ENCODE measurements at regions not wholly inside any gene's neighbourhood (a gene's known extent, or its start where the extent isn't known, plus 50 kb on each side); places are given as distances from the start of the nearest gene placed in this dataset.
"Not testable (repeated sequence)": the region's sequence is repeated elsewhere in the genome, so short reads cannot be mapped to it uniquely, and the experiment has no call there.

DNA sequence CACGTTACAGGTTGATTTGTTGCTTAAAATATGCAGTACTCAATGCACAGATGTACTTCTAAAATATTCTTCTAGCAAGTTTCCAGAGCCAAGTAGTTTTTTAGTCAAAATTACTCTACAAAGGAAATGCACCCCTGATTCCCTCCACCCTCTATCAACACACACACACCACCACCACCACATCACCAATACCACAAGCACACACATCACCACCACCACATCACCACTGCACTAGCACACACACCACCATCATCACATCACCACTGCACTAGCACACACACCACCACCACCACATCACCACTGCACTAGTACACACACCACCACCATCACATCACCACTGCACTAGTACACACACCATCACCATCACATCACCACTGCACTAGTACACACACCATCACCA, 105.2 kb upstream of the FRG1 start:
- Histone ChIP-seq H3K4me1 (ENCODE audit: insufficient read depth, low read length) (no peaks in the 10 kb centered on the region), H3K36me3 (ENCODE audit: insufficient read depth, low read length) (no peaks in the 10 kb centered on the region), H3K9me3 (ENCODE audit: control insufficient read depth, insufficient read depth, low read length) (no peaks in the 10 kb centered on the region), H3K9ac (ENCODE audit: low read depth, low read length) (no peak overlapping the region)

DNA sequence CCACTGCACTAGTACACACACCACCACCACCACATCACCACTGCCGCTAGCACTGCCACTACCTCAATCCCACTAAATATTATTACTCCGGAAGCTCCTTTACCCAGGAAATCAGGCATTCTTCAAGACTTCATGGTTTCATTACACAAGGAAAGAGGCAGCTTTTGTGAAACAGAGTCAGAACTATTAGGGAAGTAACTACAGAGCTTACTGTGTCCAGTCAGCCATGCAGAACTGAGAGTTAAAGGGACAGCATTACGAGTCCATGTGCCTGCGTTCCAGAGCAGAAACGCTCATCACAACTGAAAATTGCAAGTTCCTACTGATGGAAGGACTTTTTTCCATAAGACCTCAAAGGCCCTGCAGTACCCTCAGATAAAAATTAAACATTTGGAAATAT, 103.2 kb upstream of the FRG1 start:
- H3K4me1 ChIP-seq (ENCODE audit: insufficient read depth, low read length), result no peaks in the 10 kb centered on the region
- H3K36me3 ChIP-seq (ENCODE audit: insufficient read depth, low read length), result no peaks in the 10 kb centered on the region
- no peaks in the 10 kb centered on the region for H3K9me3 ChIP-seq (ENCODE audit: control insufficient read depth, insufficient read depth, low read length)
- no peak overlapping the region for H3K9ac ChIP-seq (ENCODE audit: low read depth, low read length)

DNA sequence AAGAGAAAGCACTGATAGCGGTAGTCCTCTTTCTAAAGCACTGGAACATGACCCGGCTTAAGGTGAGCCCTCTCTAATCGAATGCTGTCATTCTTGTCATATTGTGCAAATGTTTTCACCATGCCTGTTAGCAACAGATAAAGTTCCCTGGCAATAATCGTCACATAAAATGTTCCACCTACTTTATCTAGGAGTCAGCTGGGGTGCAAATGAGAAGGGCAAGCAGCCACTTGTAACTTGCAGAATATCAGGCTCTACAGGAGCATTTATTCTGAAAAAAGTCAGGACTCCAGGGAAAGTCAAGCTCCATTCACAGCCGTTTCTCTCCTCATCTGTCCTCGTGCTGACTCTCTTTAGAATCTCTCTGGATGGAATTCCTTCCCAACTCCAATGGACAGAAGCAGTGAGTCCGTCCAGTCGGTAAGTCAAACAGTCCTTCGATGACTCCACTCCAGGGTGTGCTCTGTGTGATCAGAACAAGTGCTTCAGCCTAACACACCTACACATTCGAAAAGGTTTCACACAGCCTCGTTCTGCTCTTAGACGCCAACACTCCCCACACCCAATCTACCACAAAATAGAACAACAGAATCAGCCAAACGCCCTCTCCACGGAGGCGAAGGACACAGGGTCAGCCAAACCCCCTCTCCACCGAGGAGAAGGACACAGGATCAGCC, 101.7 kb upstream of the FRG1 start:
- Histone ChIP-seq H3K4me1 (ENCODE audit: insufficient read depth, low read length) (no peaks in the 10 kb centered on the region), H3K36me3 (ENCODE audit: insufficient read depth, low read length) (no peaks in the 10 kb centered on the region), H3K9ac (ENCODE audit: low read depth, low read length) (no peak overlapping the region), H3K9me3 (ENCODE audit: control insufficient read depth, insufficient read depth, low read length) (no peaks in the 10 kb centered on the region)

DNA sequence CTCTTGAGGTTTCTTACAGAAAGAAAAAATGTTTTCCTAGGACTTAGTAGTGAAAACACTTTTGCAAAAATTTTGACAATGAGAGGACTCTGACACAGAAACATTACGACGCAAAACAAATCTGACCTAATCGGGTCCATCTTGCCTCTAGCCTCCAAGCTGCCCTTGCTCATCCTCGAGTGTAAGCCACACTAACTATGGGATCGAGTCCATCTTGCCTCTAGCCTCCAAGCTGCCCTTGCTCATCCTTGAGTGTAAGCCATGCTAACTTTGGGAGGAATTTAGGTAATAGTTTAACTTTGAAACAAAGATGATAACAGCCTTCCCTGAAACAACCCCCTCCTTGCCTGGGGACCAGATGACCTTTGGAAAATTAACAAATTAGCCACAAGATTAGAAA, 100.3 kb upstream of the FRG1 start:
- Histone ChIP-seq H3K36me3 (ENCODE audit: insufficient read depth, low read length) (no peaks in the 10 kb centered on the region), H3K4me1 (ENCODE audit: insufficient read depth, low read length) (no peaks in the 10 kb centered on the region), H3K9ac (ENCODE audit: low read depth, low read length) (no peak overlapping the region), H3K9me3 (ENCODE audit: control insufficient read depth, insufficient read depth, low read length) (no peaks in the 10 kb centered on the region)

DNA sequence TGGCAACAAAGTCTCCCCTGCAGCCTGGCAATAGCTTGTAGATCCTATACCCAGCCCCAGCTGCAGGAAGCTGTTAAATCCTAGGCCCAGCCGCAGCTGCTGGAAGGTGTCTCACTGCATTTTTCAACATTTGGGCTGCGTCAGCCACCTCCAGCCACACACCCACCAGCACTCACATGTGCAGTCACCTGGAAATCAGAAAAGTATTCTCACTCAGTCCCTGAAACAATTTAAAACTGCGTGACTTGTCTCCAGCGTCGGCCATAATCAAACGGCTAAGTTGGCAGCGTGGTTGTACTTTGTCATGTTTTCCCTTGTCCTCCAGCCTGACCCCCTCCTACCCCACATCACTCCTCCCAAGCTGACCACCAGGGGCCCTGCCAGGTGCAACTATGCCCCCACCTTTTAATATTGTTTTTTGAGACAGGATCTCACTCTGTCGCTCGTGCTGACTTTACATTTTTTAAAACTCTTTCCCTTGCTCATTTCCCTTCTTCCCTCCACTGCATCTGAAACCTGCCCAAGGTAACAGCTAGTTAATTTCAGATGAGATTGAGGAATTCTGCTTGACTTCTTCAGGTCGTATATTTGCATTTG, 97.2 kb upstream of the FRG1 start:
- no peaks in the 10 kb centered on the region for H3K4me1 ChIP-seq (ENCODE audit: insufficient read depth, low read length)
- H3K36me3 ChIP-seq (ENCODE audit: insufficient read depth, low read length), result no peaks in the 10 kb centered on the region
- no peak overlapping the region for H3K9ac ChIP-seq (ENCODE audit: low read depth, low read length)
- H3K9me3 ChIP-seq (ENCODE audit: control insufficient read depth, insufficient read depth, low read length), result no peaks in the 10 kb centered on the region

DNA sequence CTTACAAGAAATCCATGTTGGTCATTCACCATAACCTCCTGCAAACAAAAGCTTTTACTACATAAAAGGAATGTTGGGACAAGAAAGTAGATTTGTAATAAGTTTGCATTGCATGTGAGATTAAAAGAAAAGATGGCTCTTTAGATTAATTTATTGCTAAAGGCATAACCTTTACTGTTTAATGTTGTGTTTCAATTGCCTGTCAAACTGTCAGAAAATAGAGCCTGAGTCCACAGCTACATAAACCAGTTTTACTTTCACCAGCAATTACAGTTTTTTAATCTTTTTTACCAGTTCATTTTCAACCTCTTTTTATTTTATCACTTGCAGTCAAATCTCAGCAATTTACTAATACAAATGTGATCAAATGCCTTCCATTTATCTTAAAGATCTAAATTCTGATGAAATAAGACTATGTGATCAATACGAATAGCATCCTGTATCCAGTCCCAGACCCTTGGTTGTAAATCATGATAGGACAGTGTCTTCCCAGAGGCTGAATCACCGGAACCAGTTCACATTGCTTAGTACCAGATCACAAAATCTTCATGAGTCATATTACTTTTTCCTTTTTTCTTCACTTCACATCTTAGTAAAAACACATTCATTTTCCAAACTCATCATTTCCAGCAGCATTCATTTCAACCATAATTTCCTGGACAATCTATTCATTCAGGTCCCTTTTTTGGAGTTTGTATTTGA, 95.4 kb upstream of the FRG1 start:
- Histone ChIP-seq H3K36me3 (ENCODE audit: insufficient read depth, low read length) (no peaks in the 10 kb centered on the region), H3K4me1 (ENCODE audit: insufficient read depth, low read length) (no peaks in the 10 kb centered on the region), H3K9ac (ENCODE audit: low read depth, low read length) (no peak overlapping the region), H3K9me3 (ENCODE audit: control insufficient read depth, insufficient read depth, low read length) (no peaks in the 10 kb centered on the region)

DNA sequence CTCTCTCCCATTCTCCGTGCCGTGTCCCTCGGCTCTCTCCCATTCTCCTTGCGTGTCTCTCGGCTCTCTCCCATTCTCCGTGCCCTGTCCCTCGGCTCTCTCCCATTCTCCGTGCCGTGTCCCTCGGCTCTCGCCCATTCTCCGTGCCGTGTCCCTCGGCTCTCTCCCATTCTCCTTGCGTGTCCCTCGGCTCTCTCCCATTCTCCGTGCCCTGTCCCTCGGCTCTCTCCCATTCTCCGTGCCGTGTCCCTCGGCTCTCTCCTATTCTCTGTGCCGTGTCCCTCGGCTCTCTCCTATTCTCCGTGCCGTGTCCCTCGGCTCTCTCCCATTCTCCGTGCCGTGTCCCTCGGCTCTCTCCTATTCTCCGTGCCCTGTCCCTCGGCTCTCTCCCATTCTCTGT, 94.6 kb upstream of the FRG1 start:
- not testable (repeated sequence) for H3K36me3 ChIP-seq (ENCODE audit: insufficient read depth, low read length); H3K9me3 ChIP-seq (ENCODE audit: control insufficient read depth, insufficient read depth, low read length); H3K9ac ChIP-seq (ENCODE audit: low read depth, low read length); H3K4me1 ChIP-seq (ENCODE audit: insufficient read depth, low read length)

DNA sequence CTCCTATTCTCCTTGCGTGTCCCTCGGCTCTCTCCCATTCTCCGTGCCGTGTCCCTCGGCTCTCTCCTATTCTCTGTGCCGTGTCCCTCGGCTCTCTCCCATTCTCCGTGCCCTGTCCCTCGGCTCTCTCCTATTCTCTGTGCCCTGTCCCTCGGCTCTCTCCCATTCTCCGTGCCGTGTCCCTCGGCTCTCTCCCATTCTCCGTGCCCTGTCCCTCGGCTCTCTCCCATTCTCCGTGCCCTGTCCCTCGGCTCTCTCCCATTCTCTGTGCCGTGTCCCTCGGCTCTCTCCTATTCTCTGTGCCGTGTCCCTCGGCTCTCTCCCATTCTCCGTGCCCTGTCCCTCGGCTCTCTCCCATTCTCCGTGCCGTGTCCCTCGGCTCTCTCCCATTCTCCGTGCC, 94.1 kb upstream of the FRG1 start:
- H3K9ac ChIP-seq (ENCODE audit: low read depth, low read length); H3K36me3 ChIP-seq (ENCODE audit: insufficient read depth, low read length); H3K9me3 ChIP-seq (ENCODE audit: control insufficient read depth, insufficient read depth, low read length); H3K4me1 ChIP-seq (ENCODE audit: insufficient read depth, low read length): not testable (repeated sequence)

DNA sequence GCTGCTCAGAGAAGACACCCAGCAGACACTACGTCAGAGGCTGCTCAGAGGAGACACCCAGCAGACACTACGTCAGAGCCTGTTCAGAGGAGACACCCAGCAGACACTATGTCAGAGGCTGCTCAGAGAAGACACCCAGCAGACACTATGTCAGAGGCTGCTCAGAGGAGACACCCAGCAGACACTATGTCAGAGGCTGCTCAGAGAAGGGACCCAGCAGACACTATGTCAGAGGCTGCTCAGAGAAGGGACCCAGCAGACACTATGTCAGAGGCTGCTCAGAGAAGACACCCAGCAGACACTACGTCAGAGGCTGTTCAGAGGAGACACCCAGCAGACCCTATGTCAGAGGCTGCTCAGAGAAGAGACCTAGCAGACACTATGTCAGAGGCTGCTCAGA, 92.0 kb upstream of the FRG1 start:
- H3K9me3 ChIP-seq (ENCODE audit: control insufficient read depth, insufficient read depth, low read length); H3K36me3 ChIP-seq (ENCODE audit: insufficient read depth, low read length); H3K9ac ChIP-seq (ENCODE audit: low read depth, low read length); H3K4me1 ChIP-seq (ENCODE audit: insufficient read depth, low read length): not testable (repeated sequence)

DNA sequence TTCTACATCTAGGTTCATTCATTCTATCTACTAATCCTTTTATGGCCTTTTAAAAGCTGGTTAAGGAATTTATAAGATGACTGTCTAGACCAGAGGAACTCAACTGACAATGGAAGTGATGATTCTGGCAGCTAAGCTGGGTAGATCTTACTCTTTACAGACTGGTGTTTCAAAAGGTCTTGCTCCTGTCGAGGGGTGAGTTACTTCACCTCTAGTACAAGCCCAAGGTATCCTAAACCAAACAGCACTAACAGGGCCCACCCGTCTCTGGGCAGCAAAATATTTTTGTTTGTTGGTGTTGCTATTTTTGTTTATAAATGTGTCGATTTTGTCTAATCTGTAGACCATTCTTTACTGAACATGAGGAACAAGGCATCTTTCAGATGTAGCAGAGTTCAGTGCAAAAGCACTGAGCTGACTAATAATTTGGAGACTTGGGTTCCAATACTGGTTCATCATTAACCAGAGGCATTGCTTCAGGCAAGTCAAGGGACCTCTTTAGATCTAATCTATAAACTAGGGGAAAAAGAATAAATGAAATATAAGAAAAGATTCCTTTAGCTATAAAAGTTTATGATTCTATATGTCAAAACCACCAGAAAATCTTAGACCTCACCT, 90.3 kb upstream of the FRG1 start:
- Histone ChIP-seq H3K9me3 (ENCODE audit: control insufficient read depth, insufficient read depth, low read length) (no peaks in the 10 kb centered on the region), H3K9ac (ENCODE audit: low read depth, low read length) (no peak overlapping the region), H3K36me3 (ENCODE audit: insufficient read depth, low read length) (no peaks in the 10 kb centered on the region), H3K4me1 (ENCODE audit: insufficient read depth, low read length) (no peaks in the 10 kb centered on the region)

DNA sequence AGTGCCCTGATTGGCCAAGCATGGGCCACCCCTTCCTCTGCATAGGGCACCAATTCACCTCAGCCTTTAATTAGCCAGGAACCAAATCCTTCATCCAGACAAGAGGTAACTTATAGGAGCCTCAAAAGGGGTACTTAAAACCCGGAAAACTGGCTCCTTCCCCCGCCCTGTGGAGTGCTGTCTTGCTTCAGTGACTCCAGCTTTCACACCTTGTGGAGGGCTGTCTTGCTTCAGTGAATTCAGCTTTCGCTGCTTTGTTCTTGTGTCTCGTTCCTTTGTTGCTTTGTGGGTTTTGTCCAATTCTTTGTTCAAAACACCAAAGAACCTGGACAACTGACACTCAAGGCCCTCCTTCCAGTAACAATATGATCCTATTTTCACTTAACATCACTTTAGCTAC, 82.2 kb upstream of the FRG1 start:
- H3K36me3 ChIP-seq (ENCODE audit: insufficient read depth, low read length), result no peaks in the 10 kb centered on the region
- no peak overlapping the region for H3K9ac ChIP-seq (ENCODE audit: low read depth, low read length)
- H3K9me3 ChIP-seq (ENCODE audit: control insufficient read depth, insufficient read depth, low read length), result no peaks in the 10 kb centered on the region

DNA sequence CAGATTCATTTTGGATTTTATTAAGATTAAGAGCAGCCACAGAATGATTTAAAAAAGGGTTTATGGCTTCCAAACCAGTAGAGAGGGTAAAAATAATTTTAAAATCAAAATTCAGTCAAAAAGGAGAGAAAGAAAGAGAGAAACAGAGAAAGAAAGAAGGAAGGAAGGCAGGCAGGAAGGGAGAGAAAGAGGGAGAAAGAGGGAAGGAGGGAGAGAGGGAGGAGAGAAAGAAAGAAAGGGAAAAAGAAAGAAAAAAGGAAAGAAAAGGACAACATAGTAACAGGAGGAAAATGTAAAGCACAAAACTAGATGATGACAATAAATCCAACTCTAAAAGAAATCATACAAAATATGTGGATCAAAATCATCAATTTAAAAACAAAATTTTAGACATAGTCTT, 79.6 kb upstream of the FRG1 start:
- H3K4me1 ChIP-seq (ENCODE audit: insufficient read depth, low read length), result no peaks in the 10 kb centered on the region
- no peak overlapping the region for H3K9ac ChIP-seq (ENCODE audit: low read depth, low read length)
- H3K36me3 ChIP-seq (ENCODE audit: insufficient read depth, low read length), result no peaks in the 10 kb centered on the region
- H3K9me3 ChIP-seq (ENCODE audit: control insufficient read depth, insufficient read depth, low read length), result no peaks in the 10 kb centered on the region

More for the DNA sequence above, 82.2 kb upstream of the FRG1 start:
- H3K4me1 ChIP-seq (ENCODE audit: insufficient read depth, low read length), result no peaks in the 10 kb centered on the region

DNA sequence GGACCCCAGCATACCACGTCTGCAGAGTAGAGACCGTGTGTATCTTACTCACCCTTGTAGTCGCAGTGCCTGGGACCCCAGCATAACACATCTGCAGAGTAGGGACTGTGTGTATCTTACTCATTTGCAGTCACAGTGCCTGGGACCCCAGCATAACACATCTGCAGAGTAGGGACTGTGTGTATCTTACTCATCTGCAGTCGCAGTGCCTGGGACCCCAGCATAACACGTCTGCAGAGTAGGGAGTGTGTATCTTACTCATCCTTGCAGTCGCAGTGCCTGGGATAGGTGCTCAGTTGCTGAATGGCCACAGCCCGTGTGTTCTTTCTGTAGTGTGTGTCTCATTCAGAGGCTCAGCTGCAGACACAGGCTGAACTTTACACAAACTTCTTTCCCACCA, 71.4 kb upstream of the FRG1 start:
- Histone ChIP-seq H3K4me1 (ENCODE audit: insufficient read depth, low read length) (no peaks in the 10 kb centered on the region), H3K9me3 (ENCODE audit: control insufficient read depth, insufficient read depth, low read length) (no peaks in the 10 kb centered on the region), H3K36me3 (ENCODE audit: insufficient read depth, low read length) (no peaks in the 10 kb centered on the region), H3K9ac (ENCODE audit: low read depth, low read length) (no peak overlapping the region)

DNA sequence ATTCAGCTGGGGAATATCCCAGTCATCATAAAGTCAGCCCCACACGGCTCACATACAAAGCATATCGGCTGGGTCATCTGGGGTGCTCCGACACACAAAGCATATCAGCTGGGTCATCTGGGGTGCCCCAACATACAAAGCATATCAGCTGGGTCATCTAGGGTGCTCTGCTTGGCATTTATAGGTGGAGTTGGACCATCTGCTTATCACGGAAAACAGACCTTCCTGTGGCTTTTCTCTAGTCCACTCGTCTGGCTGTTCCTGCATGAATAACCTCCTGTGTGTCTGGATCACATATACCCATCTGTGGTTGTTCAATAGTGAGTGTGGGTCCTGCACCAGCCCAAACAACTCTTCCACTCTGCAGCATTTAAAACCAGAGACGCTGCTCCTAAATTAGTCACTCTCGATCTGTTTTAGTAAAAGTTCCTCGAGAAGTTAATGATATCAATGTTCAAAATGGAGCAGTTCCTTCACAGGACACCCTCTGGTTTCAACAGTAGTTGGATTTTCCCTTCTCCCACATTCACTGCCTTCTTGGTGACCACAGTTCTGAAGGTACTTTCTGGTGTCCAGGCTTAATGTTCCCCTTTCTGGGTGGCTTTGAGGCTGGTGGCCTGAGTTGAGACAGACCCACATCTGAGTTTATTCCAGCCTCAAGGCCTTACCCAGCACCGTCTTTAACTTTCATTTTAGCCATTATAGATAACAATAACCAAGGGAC, 70.0 kb upstream of the FRG1 start:
- Histone ChIP-seq H3K4me1 (ENCODE audit: insufficient read depth, low read length) (no peaks in the 10 kb centered on the region), H3K36me3 (ENCODE audit: insufficient read depth, low read length) (no peaks in the 10 kb centered on the region), H3K9ac (ENCODE audit: low read depth, low read length) (no peak overlapping the region), H3K9me3 (ENCODE audit: control insufficient read depth, insufficient read depth, low read length) (no peaks in the 10 kb centered on the region)
